ENCODE measurements at regions not wholly inside any gene's neighbourhood (a gene's known extent, or its start where the extent isn't known, plus 50 kb on each side); places are given as distances from the start of the nearest gene placed in this dataset.

DNA sequence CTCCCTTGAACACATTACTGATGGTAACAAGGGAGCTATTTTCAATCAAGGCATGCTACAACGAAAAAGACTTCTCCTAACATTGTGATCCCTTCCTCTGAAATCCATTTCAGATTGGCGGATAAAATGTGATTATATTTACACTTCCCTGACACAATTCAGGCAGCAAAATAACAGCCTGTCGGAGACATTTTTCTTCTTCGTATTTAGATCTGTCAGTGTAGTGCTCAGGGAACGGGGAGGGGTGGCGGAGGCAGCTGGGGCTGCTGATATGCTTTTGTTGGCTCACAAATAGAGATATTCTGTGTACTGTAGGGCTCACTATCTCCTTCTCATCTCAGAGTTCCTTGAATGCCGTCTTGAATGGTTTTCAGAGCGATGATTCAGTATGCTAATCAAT is 1261.7 kb upstream of the AUTS2 start:
- Histone ChIP-seq H3K4me1 (ENCODE audit: control insufficient read depth, insufficient read depth, low read length) (no peaks in the 10 kb centered on the region), H3K9ac (ENCODE audit: low read depth, low read length) (no peak overlapping the region), H3K9me3 (replicated peaks; ENCODE audit: low read length) (peaks cover 3% of the 10 kb centered on the region), H3K27me3 (ENCODE audit: control insufficient read depth, insufficient read depth, low read length) (no peaks in the 10 kb centered on the region), H3K4me2 (ENCODE audit: low read length) (no peak overlapping the region), H3K4me3 (ENCODE audit: low read length) (no peak overlapping the region), H3K36me3 (ENCODE audit: insufficient read depth, low read length) (no peaks in the 10 kb centered on the region)

DNA sequence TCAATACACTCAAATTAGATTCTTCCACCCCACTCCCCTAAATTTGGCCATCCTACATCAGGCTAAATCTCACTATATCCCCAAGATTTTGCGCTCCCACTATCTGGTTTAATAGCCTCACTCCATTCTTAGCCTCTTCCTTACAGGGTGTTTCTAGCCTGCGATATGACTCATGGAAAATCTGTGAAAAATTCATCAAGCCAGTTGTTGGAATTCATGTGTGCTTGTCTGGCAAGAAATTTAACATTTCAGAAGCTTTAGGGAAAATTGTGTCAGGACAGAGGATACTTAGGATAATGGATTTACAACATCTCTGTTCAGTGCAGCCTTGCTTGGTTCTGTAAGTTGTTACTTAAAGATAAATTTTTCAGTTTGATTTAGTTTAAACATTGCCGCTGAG is 1249.9 kb upstream of the AUTS2 start:
- H3K4me2 ChIP-seq (ENCODE audit: low read length): no peak overlapping the region
- H3K36me3 ChIP-seq (ENCODE audit: insufficient read depth, low read length): no peaks in the 10 kb centered on the region
- H3K4me1 ChIP-seq (ENCODE audit: control insufficient read depth, insufficient read depth, low read length): no peaks in the 10 kb centered on the region
- H3K9me3 ChIP-seq (replicated peaks; ENCODE audit: low read length): peaks cover 12% of the 10 kb centered on the region
- H3K27me3 ChIP-seq (ENCODE audit: control insufficient read depth, insufficient read depth, low read length): no peaks in the 10 kb centered on the region
- H3K9ac ChIP-seq (ENCODE audit: low read depth, low read length): no peak overlapping the region
- no peak overlapping the region for H3K4me3 ChIP-seq (ENCODE audit: low read length)

DNA sequence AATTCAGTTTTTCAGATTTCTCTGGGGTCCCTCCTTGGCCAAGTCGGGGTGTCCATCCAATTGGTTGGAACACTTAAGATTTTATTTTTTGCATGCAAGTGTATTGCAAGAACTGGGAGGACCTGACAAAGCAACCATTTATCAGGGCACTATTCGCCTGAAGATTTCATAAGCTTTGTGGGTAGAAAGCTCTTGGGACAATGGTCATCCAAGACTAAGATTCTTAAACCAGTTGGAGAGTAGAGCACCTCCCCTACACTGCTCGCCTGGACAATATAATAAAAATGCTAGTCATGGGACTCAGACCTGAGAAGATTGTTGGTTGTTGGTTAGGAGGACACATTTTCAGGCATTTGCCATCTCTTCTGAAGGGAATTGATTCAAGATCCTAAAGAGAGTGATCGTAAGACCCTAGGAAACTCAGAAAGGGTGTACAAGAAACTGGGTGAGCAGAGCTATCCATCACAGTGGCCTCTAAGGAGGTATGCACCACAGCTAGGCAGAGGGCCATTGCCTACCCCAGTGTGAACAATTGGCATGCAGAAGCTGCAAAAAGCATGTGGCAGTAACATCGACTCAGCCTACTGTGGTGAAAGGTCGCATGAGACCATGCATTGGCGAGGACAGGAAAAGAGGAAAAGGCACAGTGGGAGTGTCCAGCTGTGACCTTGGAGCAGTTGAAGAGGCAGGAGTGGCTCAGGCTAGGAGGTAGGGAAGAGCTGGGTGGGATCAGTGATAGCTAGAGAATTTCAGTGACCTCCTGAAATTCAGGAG is 1235.3 kb upstream of the AUTS2 start:
- Histone ChIP-seq H3K4me2 (ENCODE audit: low read length) (no peak overlapping the region), H3K9me3 (replicated peaks; ENCODE audit: low read length) (no peaks in the 10 kb centered on the region), H3K4me1 (ENCODE audit: control insufficient read depth, insufficient read depth, low read length) (no peaks in the 10 kb centered on the region), H3K4me3 (ENCODE audit: low read length) (no peak overlapping the region), H3K36me3 (ENCODE audit: insufficient read depth, low read length) (no peaks in the 10 kb centered on the region), H3K9ac (ENCODE audit: low read depth, low read length) (no peak overlapping the region), H3K27me3 (ENCODE audit: control insufficient read depth, insufficient read depth, low read length) (no peaks in the 10 kb centered on the region)

DNA sequence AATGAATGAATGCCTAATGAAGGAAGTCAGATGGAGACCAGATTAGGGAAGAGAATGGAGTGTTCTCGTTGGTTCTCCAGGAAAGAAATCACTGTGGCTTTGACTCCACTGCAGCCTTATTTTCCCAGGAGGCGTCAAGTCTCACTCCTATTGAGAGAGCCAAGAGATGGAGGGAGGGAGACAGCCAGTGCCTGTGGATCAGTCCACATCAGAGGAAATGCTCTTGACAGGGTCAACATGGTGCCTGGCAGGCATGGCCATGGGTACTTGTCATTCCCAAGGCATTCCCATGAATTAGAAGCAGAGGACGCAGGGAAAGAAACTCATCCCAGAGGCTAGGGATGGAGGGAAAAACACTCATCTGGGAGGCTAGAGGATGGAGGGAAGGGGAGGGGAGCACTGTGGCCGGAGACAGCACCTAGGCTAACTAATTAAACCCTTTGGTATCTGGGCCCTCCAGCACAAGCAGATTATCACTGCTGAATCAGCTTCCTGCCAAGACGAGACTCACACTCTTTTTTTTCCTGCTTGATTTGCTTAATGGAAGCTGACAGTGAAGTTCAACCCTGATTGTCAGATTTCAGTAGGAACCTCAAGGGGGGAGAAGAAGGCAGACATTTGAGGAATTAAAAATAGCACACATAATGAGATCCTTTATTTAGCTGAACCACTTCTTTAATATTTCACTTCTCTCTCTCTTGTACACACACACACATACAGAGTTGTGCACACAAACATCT is 1233.2 kb upstream of the AUTS2 start:
- no peaks in the 10 kb centered on the region for H3K27me3 ChIP-seq (ENCODE audit: control insufficient read depth, insufficient read depth, low read length)
- H3K9me3 ChIP-seq (replicated peaks; ENCODE audit: low read length): no peaks in the 10 kb centered on the region
- H3K36me3 ChIP-seq (ENCODE audit: insufficient read depth, low read length): no peaks in the 10 kb centered on the region
- no peak overlapping the region for H3K4me3 ChIP-seq (ENCODE audit: low read length)
- no peaks in the 10 kb centered on the region for H3K4me1 ChIP-seq (ENCODE audit: control insufficient read depth, insufficient read depth, low read length)
- no peak overlapping the region for H3K4me2 ChIP-seq (ENCODE audit: low read length)
- no peak overlapping the region for H3K9ac ChIP-seq (ENCODE audit: low read depth, low read length)

DNA sequence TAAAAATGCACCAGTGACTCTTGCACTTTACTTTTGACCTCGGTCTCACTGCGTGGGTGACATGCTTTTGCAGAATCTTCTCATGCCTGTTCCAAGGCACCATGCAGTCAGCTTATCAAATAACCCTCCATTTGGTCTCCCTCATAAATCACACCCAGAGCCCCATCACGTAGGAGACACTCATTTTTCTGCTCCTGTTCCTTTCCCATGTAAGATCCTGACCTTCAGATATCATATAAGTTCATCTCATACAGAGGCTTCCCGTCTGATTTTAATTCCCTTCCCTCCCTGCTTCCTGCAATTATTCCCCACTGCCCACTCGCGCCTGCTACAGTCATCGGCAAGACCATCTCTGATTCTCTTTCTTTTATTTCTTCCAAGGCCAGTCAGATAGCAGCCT is 1226.3 kb upstream of the AUTS2 start:
- Histone ChIP-seq H3K36me3 (ENCODE audit: insufficient read depth, low read length) (no peaks in the 10 kb centered on the region), H3K4me2 (ENCODE audit: low read length) (no peak overlapping the region), H3K9ac (ENCODE audit: low read depth, low read length) (no peak overlapping the region), H3K4me1 (ENCODE audit: control insufficient read depth, insufficient read depth, low read length) (no peaks in the 10 kb centered on the region), H3K9me3 (replicated peaks; ENCODE audit: low read length) (no peaks in the 10 kb centered on the region), H3K4me3 (ENCODE audit: low read length) (no peak overlapping the region), H3K27me3 (ENCODE audit: control insufficient read depth, insufficient read depth, low read length) (no peaks in the 10 kb centered on the region)

DNA sequence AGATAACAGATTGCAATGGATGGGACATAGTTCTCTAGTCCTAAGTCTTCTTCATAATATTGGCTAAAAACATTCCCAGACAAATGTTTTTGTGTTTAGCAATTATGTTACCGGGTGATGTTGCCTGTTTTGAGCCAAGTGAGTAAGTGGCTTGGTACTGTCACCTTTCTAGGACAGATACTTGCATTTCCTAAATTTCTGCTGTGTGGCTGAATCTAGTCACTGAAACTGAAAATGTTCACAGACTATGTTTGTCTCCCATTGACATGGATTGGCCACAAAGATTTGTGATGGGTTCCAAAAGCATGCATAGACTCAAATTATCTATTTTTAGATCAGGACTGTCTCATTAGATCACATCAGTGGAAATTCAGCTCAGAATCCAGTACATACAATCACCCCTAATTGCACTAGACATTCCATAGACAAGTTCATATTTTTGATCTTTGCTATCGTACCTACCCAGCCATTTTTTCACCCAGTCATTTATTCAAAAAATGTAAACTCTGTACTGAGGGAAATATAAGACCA is 1222.1 kb upstream of the AUTS2 start:
- Histone ChIP-seq H3K27me3 (ENCODE audit: control insufficient read depth, insufficient read depth, low read length) (no peaks in the 10 kb centered on the region), H3K9me3 (replicated peaks; ENCODE audit: low read length) (no peaks in the 10 kb centered on the region), H3K9ac (ENCODE audit: low read depth, low read length) (no peak overlapping the region), H3K4me3 (ENCODE audit: low read length) (no peak overlapping the region), H3K4me1 (ENCODE audit: control insufficient read depth, insufficient read depth, low read length) (no peaks in the 10 kb centered on the region), H3K36me3 (ENCODE audit: insufficient read depth, low read length) (no peaks in the 10 kb centered on the region), H3K4me2 (ENCODE audit: low read length) (no peak overlapping the region)

DNA sequence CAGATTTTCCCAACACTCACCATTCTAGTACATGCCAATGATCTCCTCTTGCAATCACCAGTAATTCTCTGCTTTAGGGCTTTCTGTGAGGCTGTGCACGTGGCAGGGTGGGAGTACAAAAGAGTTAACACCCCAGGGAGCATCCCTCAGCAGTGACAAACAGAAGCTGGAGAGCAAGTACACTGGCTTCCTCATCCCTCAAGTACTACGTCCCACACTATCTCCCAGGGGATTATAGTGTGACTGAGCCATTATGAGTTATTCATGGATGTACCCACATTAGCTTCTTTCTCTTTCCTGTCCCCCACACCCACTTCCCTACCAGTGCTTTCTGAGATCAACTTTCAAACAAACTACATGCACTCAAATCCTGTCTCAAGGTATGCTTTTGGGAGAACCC is 1216.5 kb upstream of the AUTS2 start:
- Histone ChIP-seq H3K36me3 (ENCODE audit: insufficient read depth, low read length) (no peaks in the 10 kb centered on the region), H3K9ac (ENCODE audit: low read depth, low read length) (no peak overlapping the region), H3K4me3 (ENCODE audit: low read length) (no peak overlapping the region), H3K4me2 (ENCODE audit: low read length) (no peak overlapping the region), H3K27me3 (ENCODE audit: control insufficient read depth, insufficient read depth, low read length) (no peaks in the 10 kb centered on the region), H3K4me1 (ENCODE audit: control insufficient read depth, insufficient read depth, low read length) (no peaks in the 10 kb centered on the region), H3K9me3 (replicated peaks; ENCODE audit: low read length) (no peaks in the 10 kb centered on the region)

DNA sequence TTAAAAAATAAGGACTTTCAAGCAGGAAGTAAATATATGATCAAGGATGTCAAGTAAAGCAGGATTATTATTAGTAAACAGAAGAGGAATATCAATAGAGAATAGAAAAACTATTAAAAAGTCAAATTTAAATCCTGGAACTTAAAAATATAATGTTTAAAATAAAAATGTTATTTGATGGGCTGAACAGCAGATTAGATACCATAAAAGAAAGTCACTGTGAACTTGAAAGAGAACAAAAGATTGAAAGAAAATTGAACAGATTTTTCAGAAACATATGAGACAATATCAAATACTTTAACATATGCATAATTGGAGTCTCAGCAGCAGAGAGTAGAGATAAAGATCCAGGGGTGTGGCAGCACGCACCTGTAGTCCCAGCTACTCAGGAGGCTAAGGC is 1213.7 kb upstream of the AUTS2 start:
- Histone ChIP-seq H3K9ac (ENCODE audit: low read depth, low read length) (no peak overlapping the region), H3K27me3 (ENCODE audit: control insufficient read depth, insufficient read depth, low read length) (no peaks in the 10 kb centered on the region), H3K4me3 (ENCODE audit: low read length) (no peak overlapping the region), H3K9me3 (replicated peaks; ENCODE audit: low read length) (no peaks in the 10 kb centered on the region), H3K4me1 (ENCODE audit: control insufficient read depth, insufficient read depth, low read length) (no peaks in the 10 kb centered on the region), H3K36me3 (ENCODE audit: insufficient read depth, low read length) (no peaks in the 10 kb centered on the region), H3K4me2 (ENCODE audit: low read length) (no peak overlapping the region)

DNA sequence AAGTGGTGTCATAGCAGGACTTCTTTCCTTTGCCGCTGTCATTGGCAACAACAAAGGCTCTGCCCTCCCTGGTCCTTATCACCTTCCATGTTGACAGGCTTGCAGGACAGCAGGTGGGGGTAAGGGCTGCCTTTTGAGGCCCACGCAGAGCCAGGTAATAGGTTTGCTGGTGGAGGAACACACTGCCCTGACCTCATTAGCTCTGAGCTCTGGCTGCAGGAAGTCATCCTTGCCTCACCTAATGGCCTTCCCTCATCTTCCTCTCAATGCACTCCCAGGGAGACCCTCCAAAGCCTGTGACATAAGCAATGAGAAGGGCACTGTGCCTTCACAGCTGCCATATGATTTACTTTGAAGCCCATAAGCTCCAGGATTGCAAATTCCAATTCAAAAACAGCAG is 1205.2 kb upstream of the AUTS2 start:
- Histone ChIP-seq H3K4me1 (ENCODE audit: control insufficient read depth, insufficient read depth, low read length) (no peaks in the 10 kb centered on the region), H3K4me2 (ENCODE audit: low read length) (no peak overlapping the region), H3K4me3 (ENCODE audit: low read length) (no peak overlapping the region), H3K9ac (ENCODE audit: low read depth, low read length) (no peak overlapping the region), H3K27me3 (ENCODE audit: control insufficient read depth, insufficient read depth, low read length) (no peaks in the 10 kb centered on the region), H3K36me3 (ENCODE audit: insufficient read depth, low read length) (no peaks in the 10 kb centered on the region), H3K9me3 (replicated peaks; ENCODE audit: low read length) (peaks cover 11% of the 10 kb centered on the region)

DNA sequence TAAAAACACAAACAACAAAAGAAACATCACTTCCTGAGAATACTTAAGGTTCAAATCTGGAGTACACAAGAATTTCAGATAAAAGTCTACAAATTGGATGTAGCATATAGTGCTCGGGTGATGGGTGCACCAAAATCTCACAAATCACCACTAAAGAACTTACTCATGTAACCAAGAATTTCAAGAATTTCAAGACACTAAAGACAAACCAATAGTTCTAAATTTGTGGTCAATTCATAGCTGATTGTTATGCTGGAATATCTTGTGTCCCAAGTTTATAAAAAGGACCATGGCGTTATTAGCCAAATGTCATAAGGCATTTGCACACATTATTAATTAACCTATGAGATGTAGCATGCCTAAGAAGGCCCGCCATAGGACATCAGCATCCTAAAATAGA is 1204.1 kb upstream of the AUTS2 start:
- H3K4me2 ChIP-seq (ENCODE audit: low read length): no peak overlapping the region
- no peak overlapping the region for H3K9ac ChIP-seq (ENCODE audit: low read depth, low read length)
- no peaks in the 10 kb centered on the region for H3K4me1 ChIP-seq (ENCODE audit: control insufficient read depth, insufficient read depth, low read length)
- H3K4me3 ChIP-seq (ENCODE audit: low read length): no peak overlapping the region
- no peaks in the 10 kb centered on the region for H3K36me3 ChIP-seq (ENCODE audit: insufficient read depth, low read length)
- no peaks in the 10 kb centered on the region for H3K27me3 ChIP-seq (ENCODE audit: control insufficient read depth, insufficient read depth, low read length)
- peaks cover 11% of the 10 kb centered on the region for H3K9me3 ChIP-seq (replicated peaks; ENCODE audit: low read length)

DNA sequence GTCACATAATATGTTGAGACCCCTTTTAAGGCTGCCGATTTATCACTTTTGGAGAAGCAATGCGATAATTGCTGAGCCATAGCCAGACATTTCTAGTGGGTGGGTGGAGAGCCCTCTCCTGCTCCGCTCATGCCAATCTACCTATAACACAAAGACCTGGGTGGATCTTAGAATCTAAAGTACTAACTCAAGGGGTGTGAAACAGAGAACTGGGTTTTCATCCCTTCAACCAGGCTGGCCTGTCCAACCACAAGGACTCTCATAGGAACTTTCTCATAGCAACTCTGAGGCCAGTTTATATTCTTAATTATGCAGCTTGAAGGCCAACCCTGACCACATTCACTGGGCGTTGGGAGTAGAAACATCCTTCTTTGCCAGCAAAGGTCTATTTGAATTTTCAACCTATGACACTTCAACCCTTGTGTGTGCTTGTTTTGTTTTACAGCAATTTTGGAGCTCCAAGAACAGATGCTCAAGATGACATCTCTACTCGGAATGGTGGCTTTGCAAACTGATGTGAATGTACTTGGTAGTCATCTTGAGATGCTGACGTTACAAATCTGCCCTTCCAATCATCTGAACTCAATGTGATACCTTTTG is 1198.2 kb upstream of the AUTS2 start:
- Histone ChIP-seq H3K9me3 (replicated peaks; ENCODE audit: low read length) (no peaks in the 10 kb centered on the region), H3K27me3 (ENCODE audit: control insufficient read depth, insufficient read depth, low read length) (no peaks in the 10 kb centered on the region), H3K4me3 (ENCODE audit: low read length) (no peak overlapping the region), H3K9ac (ENCODE audit: low read depth, low read length) (no peak overlapping the region), H3K4me2 (ENCODE audit: low read length) (no peak overlapping the region), H3K4me1 (ENCODE audit: control insufficient read depth, insufficient read depth, low read length) (no peaks in the 10 kb centered on the region), H3K36me3 (ENCODE audit: insufficient read depth, low read length) (no peaks in the 10 kb centered on the region)

Measured in skeletal muscle satellite cell (primary cell).